ENCODE measurements at regions not wholly inside any gene's neighbourhood (a gene's known extent, or its start where the extent isn't known, plus 50 kb on each side); places are given as distances from the start of the nearest gene placed in this dataset.

DNA sequence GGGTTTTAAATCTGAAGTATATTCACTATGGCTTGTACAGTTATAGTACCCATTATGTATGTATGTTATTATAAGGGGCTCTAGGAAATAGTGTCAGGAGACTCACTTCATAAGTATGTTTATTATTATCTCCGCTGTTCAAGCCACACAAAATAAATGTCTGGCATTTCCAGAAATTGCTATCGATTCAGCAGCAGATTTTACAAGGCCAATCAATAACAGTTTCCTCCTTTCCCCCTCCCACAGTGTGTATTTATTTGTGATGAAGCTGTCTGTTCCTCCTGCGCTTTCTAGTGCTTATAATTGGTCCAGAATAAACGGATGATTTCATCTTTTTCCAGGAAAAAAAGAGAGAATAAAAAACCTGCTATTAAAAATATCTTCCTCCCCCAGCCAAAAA, 134.2 kb upstream of the LPP start:
- intact Hi-C loops (cut with micrococcal nuclease): no loop called here

More for the DNA sequence above, 134.2 kb upstream of the LPP start:
- BruUV-seq (replicated peaks): no TSS peak
- Histone ChIP-seq H2BK120ac (ENCODE audit: low read depth, low read length) (no peak overlapping the region), H3K9me3 (ENCODE audit: control insufficient read depth, insufficient read depth, low read length) (no peaks in the 10 kb centered on the region), H2BK15ac (ENCODE audit: low read depth, low read length) (no peak overlapping the region; the same call in 2 of the 3 replicates), H3K4me3 (ENCODE audit: insufficient read depth, low read depth, low read length) (no peak overlapping the region), H3K36me3 (ENCODE audit: control insufficient read depth, insufficient read depth, low read length) (no peaks in the 10 kb centered on the region), H4K5ac (ENCODE audit: low read depth, low read length) (no peak overlapping the region), H3K9ac (ENCODE audit: low read depth, low read length) (no peak overlapping the region), H3K27me3 (ENCODE audit: control insufficient read depth, insufficient read depth, low read length) (peaks cover 3% of the 10 kb centered on the region; the same call in 1 of the 2 replicates), H2AK5ac (ENCODE audit: low read depth, low read length) (no peak overlapping the region), H3K56ac (ENCODE audit: extremely low read depth, insufficient read depth, low read length) (no peak overlapping the region), H3K4me2 (ENCODE audit: low read depth, low read length) (no peak overlapping the region), H2AFZ (replicated peaks; ENCODE audit: low read length, poor library complexity) (no peak overlapping the region), H3K18ac (ENCODE audit: low read depth, low read length) (no peak overlapping the region), H3K4me1 (ENCODE audit: control insufficient read depth, insufficient read depth, low read length) (peaks cover 5% of the 10 kb centered on the region), H2BK5ac (ENCODE audit: low read depth, low read length, poor library complexity, severe bottlenecking) (no peak overlapping the region), H3K79me1 (ENCODE audit: low read depth in 1 of 2, low read length in 2 of 2) (no peaks in the 10 kb centered on the region), H3K27ac (ENCODE audit: insufficient read depth, low read length) (no peak overlapping the region), H3K23ac (ENCODE audit: low read depth, low read length) (no peak overlapping the region), H4K91ac (ENCODE audit: insufficient read depth, low read depth, low read length) (no peak overlapping the region), H2AK9ac (replicated peaks; ENCODE audit: low read depth, low read length, poor library complexity) (no peak overlapping the region), H2BK20ac (ENCODE audit: low read depth, low read length) (no peak overlapping the region), H3K4ac (ENCODE audit: low read depth, low read length) (no peak overlapping the region), H4K8ac (ENCODE audit: low read depth in 2 of 2, low read length in 2 of 2) (no peak overlapping the region), H3K14ac (replicated peaks; ENCODE audit: low read depth, low read length) (no peak overlapping the region), H3K9me1 (ENCODE audit: insufficient read depth, low read length) (no peaks in the 10 kb centered on the region), H4K20me1 (ENCODE audit: insufficient read depth, low read length) (no peaks in the 10 kb centered on the region)
- dilution Hi-C loops (cut with HindIII; ENCODE audit: low sequenced_read_pairs, unreplicated experiment): no loop called here
- no peak for DNase-seq
- TF ChIP-seq RCOR1 (IDR thresholded peaks at IDR 0.05; ENCODE audit: insufficient replicate concordance, low read length) (no peak), MAZ (IDR thresholded peaks at IDR 0.05; ENCODE audit: borderline replicate concordance, low read depth, low read length) (no peak), POLR2A (IDR thresholded peaks at IDR 0.05; ENCODE audit: low read depth, low read length) (no peak)
- no CpG with 5 or more reads among the region's 4 CpGs for WGBS, 2 experiments (ENCODE audit: extremely low coverage in 2 of 2, insufficient read length in 1 of 2)
- POLR2A ChIA-PET (ENCODE audit: unreplicated experiment): no interaction called here
- CTCF ChIA-PET: no interaction called here
- no peak for ATAC-seq (ENCODE audit: low read depth)
- in situ Hi-C loops (cut with MboI; ENCODE audit: low sequenced_read_pairs): no loop called here

Data from IMR-90 (cell line).